Adrenal gland (tissue), 9 donors: ENCODE measurements at regions not wholly inside any gene's neighbourhood (a gene's known extent, or its start where the extent isn't known, plus 50 kb on each side); places are given as distances from the start of the nearest gene placed in this dataset.

Experiments
- DNase-seq, 7 donors: peaks; one replicate each; pipeline ENCODE4 v3.0.0-alpha.2; 2019 to 2020
- H3K27ac ChIP-seq, 5 donors: fragments of 200-600 bp; sonication (generic) in 4 of 5; 1 replicate in 3 of 5; 2 replicates in 2 of 5; pipeline versions ENCODE4 v1.5.1 to v1.8.0; 2016 to 2020; ENCODE audit warnings: mild to moderate bottlenecking in 1 of 5
- H3K27me3 ChIP-seq: fragments of 200-600 bp; 2 replicates; pipeline ENCODE4 v1.8.0; 2021
- H3K36me3 ChIP-seq, 2 donors: fragments of 200-600 bp; replicated peaks in 1 of 2; 1 replicate in 1 of 2; 2 replicates in 1 of 2; pipeline versions ENCODE4 v1.5.1 to v1.8.0; 2018 to 2022
- H3K4me1 ChIP-seq, 2 donors: fragments of 200-600 bp; replicated peaks in 1 of 2; 1 replicate in 1 of 2; 2 replicates in 1 of 2; pipeline versions ENCODE4 v1.5.1 to v1.8.0; 2018 to 2021
- H3K4me3 ChIP-seq, 4 donors: fragments of 200-600 bp; sonication (generic) in 3 of 4; one replicate each; pipeline ENCODE4 v1.5.1; 2016 to 2018
- H3K9me3 ChIP-seq, 3 donors: fragments of 200-600 bp; sonication (generic) in 1 of 3; replicated peaks in 1 of 3; 1 replicate in 2 of 3; 2 replicates in 1 of 3; pipeline versions ENCODE4 v1.5.1 to v1.8.0; 2016 to 2021
- CTCF ChIP-seq, 6 experiments: fragments of 450-650 bp in 4 of 6; fragments of 200-600 bp in 2 of 6; sonication (generic) in 1 of 6; IDR thresholded peaks; 1 replicate in 5 of 6; 2 replicates in 1 of 6; pipeline versions ENCODE4 v1.5.1 to v1.8.0; 2016 to 2021; ENCODE audit warnings: antibody characterized with exemption in 6 of 6, mild to moderate bottlenecking in 2 of 6, moderate library complexity in 1 of 6
- POLR2A ChIP-seq, 2 donors: fragments of 450-650 bp; IDR thresholded peaks; one replicate each; pipeline ENCODE4 v1.6.1; 2017; ENCODE audit warnings: antibody characterized with exemption in 2 of 2, mild to moderate bottlenecking in 2 of 2, moderate library complexity in 1 of 2
- WGBS, 4 donors: extraction: QIAGEN DNeasy Blood & Tissue Kit in 2 of 4; methylation state at CpG; one replicate each; pipeline versions ENCODE4 v1.1.5 to v1.1.7; 2013 to 2017; 5-methylcytosine and 5-hydroxymethylcytosine counted together
- intact Hi-C, 2 donors: fragments of 100-400 bp; cut with DNase I; formaldehyde crosslinking; loops; one replicate each; pipeline versions ENCODE4 v1.14.1 to v1.15.0; 2022 to 2023
- donor health status: healthy with polysubstance abuse.
- donor health status: Bipolar disorder and iron deficiency.
- donor health status: DM: yes; HTN: yes; CAD: no.
- donor health status: DM: no; HTN: no; CAD: no.
- donor health status: DM: no; HTN: no; CAD: no.

GRCh38 chr7:116334555-116334954 is 124.2 kb downstream of the TES start:
- no peak for TF ChIP-seq CTCF (IDR thresholded peaks at IDR 0.05)
- no peak for TF ChIP-seq POLR2A (IDR thresholded peaks at IDR 0.05)

GRCh38 chr7:116337018-116337417 is 126.7 kb downstream of the TES start:
- Histone ChIP-seq H3K4me1 (peaks cover 0 to 3% of the 10 kb centered on the region in 2 donors), H3K4me3 (no peak overlapping the region), H3K27ac (no peak overlapping the region), H3K27me3 (no peaks in the 10 kb centered on the region), H3K36me3 (no peaks in the 10 kb centered on the region), H3K9me3 (no peaks in the 10 kb centered on the region)
- TF ChIP-seq POLR2A (IDR thresholded peaks at IDR 0.05): no peak
- no peak for TF ChIP-seq CTCF (IDR thresholded peaks at IDR 0.05)
- intact Hi-C loops: no loop called here
- no peak for DNase-seq
- 60 to 89% (median 82%) methylated on average over 2 of the region's 2 CpGs for WGBS, 4 donors

More at GRCh38 chr7:116334555-116334954, 124.2 kb downstream of the TES start:
- no peak for DNase-seq
- WGBS, 4 donors: 93 to 96% (median 94%) methylated on average over 3 of the region's 3 CpGs
- H3K27me3 ChIP-seq: no peaks in the 10 kb centered on the region
- H3K27ac ChIP-seq: no peak overlapping the region
- no peaks in the 10 kb centered on the region for H3K36me3 ChIP-seq
- H3K4me1 ChIP-seq: no peaks in the 10 kb centered on the region
- no peak overlapping the region for H3K4me3 ChIP-seq
- no peaks in the 10 kb centered on the region for H3K9me3 ChIP-seq
- intact Hi-C loops: no loop called here

- no peaks in the 10 kb centered on the region for H3K9me3 ChIP-seq
- peaks cover 0 to 3% of the 10 kb centered on the region in 2 donors for H3K4me1 ChIP-seq
- H3K4me3 ChIP-seq: no peak overlapping the region
- no peak overlapping the region for H3K27ac ChIP-seq
- no peak for DNase-seq
- no peak for TF ChIP-seq POLR2A (IDR thresholded peaks at IDR 0.05)
- TF ChIP-seq CTCF (IDR thresholded peaks at IDR 0.05): no peak
- no peaks in the 10 kb centered on the region for H3K36me3 ChIP-seq
- H3K27me3 ChIP-seq: no peaks in the 10 kb centered on the region
- intact Hi-C loops: no loop called here
These were observed 127.5 kb downstream of the TES start for GRCh38 chr7:116337800-116338199.

- H3K4me3 ChIP-seq: no peak overlapping the region
- H3K27ac ChIP-seq: no peak overlapping the region
- H3K27me3 ChIP-seq: no peaks in the 10 kb centered on the region
- no peaks in the 10 kb centered on the region for H3K36me3 ChIP-seq
- no peak for TF ChIP-seq CTCF (IDR thresholded peaks at IDR 0.05)
- TF ChIP-seq POLR2A (IDR thresholded peaks at IDR 0.05): no peak
- no peaks in the 10 kb centered on the region for H3K9me3 ChIP-seq
- 34 to 41% (median 39%) methylated on average over 3 of the region's 3 CpGs for WGBS, 4 donors
- peaks cover 0 to 3% of the 10 kb centered on the region in 2 donors for H3K4me1 ChIP-seq
- no peak for DNase-seq
- intact Hi-C loops: no loop called here
These were observed 129.2 kb downstream of the TES start for GRCh38 chr7:116339564-116339963.
